HG03108 (cell line): ENCODE measurements at regions not wholly inside any gene's neighbourhood (a gene's known extent, or its start where the extent isn't known, plus 50 kb on each side); places are given as distances from the start of the nearest gene placed in this dataset.

Experiments
- ATAC-seq: cut with Tn5 transposase; IDR thresholded peaks from one replicate; pipeline ENCODE4 v1.9.1; 2021; ENCODE audit warnings: moderate library complexity; ENCODE audit not compliant: unreplicated experiment

GRCh38 chr12:41893491-41893890, 251.2 kb downstream of the GXYLT1 start:
- no peak for ATAC-seq

GRCh38 chr12:41892302-41892701, 252.4 kb downstream of the GXYLT1 start:
- no peak for ATAC-seq

- ATAC-seq, result no peak
Measured at GRCh38 chr12:41891226-41891625, 253.4 kb downstream of the GXYLT1 start.

- ATAC-seq, result no peak
Measured at GRCh38 chr12:41888285-41888684, 256.4 kb downstream of the GXYLT1 start.

- ATAC-seq, result no peak
Measured at GRCh38 chr12:41881891-41882805, 262.5 kb downstream of the GXYLT1 start.

- no peak for ATAC-seq
Measured at GRCh38 chr12:41869432-41869831, 275.2 kb downstream of the GXYLT1 start.

- ATAC-seq, result no peak
Measured at GRCh38 chr12:41866878-41867430, 277.7 kb downstream of the GXYLT1 start.

GRCh38 chr12:41856228-41856627, 288.4 kb downstream of the GXYLT1 start:
- no peak for ATAC-seq

GRCh38 chr12:41850046-41850445, 294.6 kb downstream of the GXYLT1 start:
- no peak for ATAC-seq

- no peak for ATAC-seq
Measured at GRCh38 chr12:41846718-41847117, 298.0 kb downstream of the GXYLT1 start.

- ATAC-seq, result no peak
Measured at GRCh38 chr12:41836416-41836815, 308.3 kb downstream of the GXYLT1 start.

- no peak for ATAC-seq
Measured at GRCh38 chr12:41835556-41835955, 309.1 kb downstream of the GXYLT1 start.

GRCh38 chr12:41819948-41820347, 324.7 kb downstream of the GXYLT1 start:
- no peak for ATAC-seq

GRCh38 chr12:41804026-41804425, 340.6 kb downstream of the GXYLT1 start:
- ATAC-seq, result no peak

- no peak for ATAC-seq
Measured at GRCh38 chr12:41802803-41803202, 341.9 kb downstream of the GXYLT1 start.

GRCh38 chr12:41801261-41801660, 343.4 kb downstream of the GXYLT1 start:
- no peak for ATAC-seq

GRCh38 chr12:41799671-41800070, 345.0 kb downstream of the GXYLT1 start:
- no peak for ATAC-seq

GRCh38 chr12:41795910-41796309, 348.8 kb downstream of the GXYLT1 start:
- ATAC-seq, result no peak

- ATAC-seq, result no peak
Measured at GRCh38 chr12:41795051-41795600, 349.5 kb downstream of the GXYLT1 start.

- no peak for ATAC-seq
Measured at GRCh38 chr12:41794336-41794735, 350.3 kb downstream of the GXYLT1 start.

- ATAC-seq, result no peak
Measured at GRCh38 chr12:41784957-41785356, 359.7 kb downstream of the GXYLT1 start.

GRCh38 chr12:41778934-41779333, 365.7 kb downstream of the GXYLT1 start:
- ATAC-seq, result no peak
